HCT116 (cell line): ENCODE measurements at regions not wholly inside any gene's neighbourhood (a gene's known extent, or its start where the extent isn't known, plus 50 kb on each side); places are given as distances from the start of the nearest gene placed in this dataset.

Experiments
- POLR2A ChIP-seq: IDR thresholded peaks from 2 replicates; pipeline ENCODE4 v1.7.0; 2011; ENCODE audit warnings: borderline replicate concordance; ENCODE audit not compliant: insufficient read depth, insufficient read length; ENCODE audit errors: extremely low read depth
- POLR2AphosphoS5 ChIP-seq: IDR thresholded peaks from 2 replicates; pipeline ENCODE4 v1.6.1; 2011; ENCODE audit warnings: mild to moderate bottlenecking, low read depth, low read length, moderate library complexity
- SIN3A ChIP-seq: IDR thresholded peaks from 2 replicates; pipeline ENCODE4 v1.6.1; 2012; ENCODE audit warnings: low read depth
- SP1 ChIP-seq: IDR thresholded peaks from 2 replicates; pipeline ENCODE4 v1.6.1; 2012; ENCODE audit warnings: low read depth
- SRF ChIP-seq: IDR thresholded peaks from 2 replicates; pipeline ENCODE4 v1.6.1; 2012; ENCODE audit warnings: low read depth
- YY1 ChIP-seq: IDR thresholded peaks from 2 replicates; pipeline ENCODE4 v1.6.1; 2011; ENCODE audit warnings: low read length, low read depth, moderate library complexity, mild to moderate bottlenecking; ENCODE audit not compliant: insufficient replicate concordance; ENCODE audit errors: extremely low read depth
- TF ChIP-seq, protein P1 (sequence below): IDR thresholded peaks from 2 replicates; pipeline ENCODE4 v1.6.1; 2012; ENCODE audit warnings: low read depth
- TF ChIP-seq, protein P2 (sequence below), 3 experiments: fragments of 200-600 bp in 1 of 3; sonication (generic) in 1 of 3; IDR thresholded peaks in 2 of 3; conservative IDR thresholded peaks in 1 of 3; 2 replicates each; pipeline ENCODE4 v1.5.1; 2012 to 2017; ENCODE audit warnings: low read depth in 2 of 3, low read length in 2 of 3, antibody characterized with exemption in 1 of 3, borderline replicate concordance in 1 of 3, control low read depth in 1 of 3, mild to moderate bottlenecking in 1 of 3, mixed read lengths in 1 of 3, mixed run types in 1 of 3, moderate library complexity in 1 of 3; ENCODE audit not compliant: insufficient read depth in 1 of 3

DNA sequence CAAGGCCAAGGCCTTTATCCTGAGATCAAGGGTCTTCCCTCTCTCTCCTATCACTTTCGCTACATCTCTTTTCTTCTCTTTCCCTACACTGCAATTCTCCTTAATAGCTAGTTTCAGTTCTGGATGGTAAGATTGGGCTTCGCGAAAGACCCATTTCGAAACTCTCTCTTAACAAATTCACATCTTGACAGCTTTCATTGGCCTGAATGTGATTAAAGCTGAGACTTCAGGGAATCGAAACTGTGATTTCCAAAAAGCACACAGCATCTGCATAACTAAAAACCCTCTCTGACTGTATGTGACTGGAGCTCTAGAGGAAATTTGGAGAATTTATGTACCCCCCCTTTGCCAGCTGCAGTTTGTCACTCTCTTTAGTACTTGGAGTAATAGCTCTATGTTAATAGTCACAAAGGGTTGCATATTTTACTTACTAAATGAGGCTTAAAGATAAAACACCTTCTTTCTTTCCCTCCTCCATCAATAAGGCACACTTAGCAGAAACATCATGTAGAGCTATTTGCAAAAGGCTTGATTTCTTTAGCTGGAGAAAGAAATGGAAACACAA is 105.3 kb upstream of the FAM20A start:
- TF ChIP-seq, protein P1, sequence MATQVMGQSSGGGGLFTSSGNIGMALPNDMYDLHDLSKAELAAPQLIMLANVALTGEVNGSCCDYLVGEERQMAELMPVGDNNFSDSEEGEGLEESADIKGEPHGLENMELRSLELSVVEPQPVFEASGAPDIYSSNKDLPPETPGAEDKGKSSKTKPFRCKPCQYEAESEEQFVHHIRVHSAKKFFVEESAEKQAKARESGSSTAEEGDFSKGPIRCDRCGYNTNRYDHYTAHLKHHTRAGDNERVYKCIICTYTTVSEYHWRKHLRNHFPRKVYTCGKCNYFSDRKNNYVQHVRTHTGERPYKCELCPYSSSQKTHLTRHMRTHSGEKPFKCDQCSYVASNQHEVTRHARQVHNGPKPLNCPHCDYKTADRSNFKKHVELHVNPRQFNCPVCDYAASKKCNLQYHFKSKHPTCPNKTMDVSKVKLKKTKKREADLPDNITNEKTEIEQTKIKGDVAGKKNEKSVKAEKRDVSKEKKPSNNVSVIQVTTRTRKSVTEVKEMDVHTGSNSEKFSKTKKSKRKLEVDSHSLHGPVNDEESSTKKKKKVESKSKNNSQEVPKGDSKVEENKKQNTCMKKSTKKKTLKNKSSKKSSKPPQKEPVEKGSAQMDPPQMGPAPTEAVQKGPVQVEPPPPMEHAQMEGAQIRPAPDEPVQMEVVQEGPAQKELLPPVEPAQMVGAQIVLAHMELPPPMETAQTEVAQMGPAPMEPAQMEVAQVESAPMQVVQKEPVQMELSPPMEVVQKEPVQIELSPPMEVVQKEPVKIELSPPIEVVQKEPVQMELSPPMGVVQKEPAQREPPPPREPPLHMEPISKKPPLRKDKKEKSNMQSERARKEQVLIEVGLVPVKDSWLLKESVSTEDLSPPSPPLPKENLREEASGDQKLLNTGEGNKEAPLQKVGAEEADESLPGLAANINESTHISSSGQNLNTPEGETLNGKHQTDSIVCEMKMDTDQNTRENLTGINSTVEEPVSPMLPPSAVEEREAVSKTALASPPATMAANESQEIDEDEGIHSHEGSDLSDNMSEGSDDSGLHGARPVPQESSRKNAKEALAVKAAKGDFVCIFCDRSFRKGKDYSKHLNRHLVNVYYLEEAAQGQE, result no peak
- TF ChIP-seq SP1 (no peak), POLR2AphosphoS5 (no peak), YY1 (no peak), POLR2A (no peak), SRF (no peak), SIN3A (no peak)
- TF ChIP-seq, protein P2, sequence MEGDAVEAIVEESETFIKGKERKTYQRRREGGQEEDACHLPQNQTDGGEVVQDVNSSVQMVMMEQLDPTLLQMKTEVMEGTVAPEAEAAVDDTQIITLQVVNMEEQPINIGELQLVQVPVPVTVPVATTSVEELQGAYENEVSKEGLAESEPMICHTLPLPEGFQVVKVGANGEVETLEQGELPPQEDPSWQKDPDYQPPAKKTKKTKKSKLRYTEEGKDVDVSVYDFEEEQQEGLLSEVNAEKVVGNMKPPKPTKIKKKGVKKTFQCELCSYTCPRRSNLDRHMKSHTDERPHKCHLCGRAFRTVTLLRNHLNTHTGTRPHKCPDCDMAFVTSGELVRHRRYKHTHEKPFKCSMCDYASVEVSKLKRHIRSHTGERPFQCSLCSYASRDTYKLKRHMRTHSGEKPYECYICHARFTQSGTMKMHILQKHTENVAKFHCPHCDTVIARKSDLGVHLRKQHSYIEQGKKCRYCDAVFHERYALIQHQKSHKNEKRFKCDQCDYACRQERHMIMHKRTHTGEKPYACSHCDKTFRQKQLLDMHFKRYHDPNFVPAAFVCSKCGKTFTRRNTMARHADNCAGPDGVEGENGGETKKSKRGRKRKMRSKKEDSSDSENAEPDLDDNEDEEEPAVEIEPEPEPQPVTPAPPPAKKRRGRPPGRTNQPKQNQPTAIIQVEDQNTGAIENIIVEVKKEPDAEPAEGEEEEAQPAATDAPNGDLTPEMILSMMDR (IDR thresholded peaks at IDR 0.05 in 2 of 3, conservative IDR thresholded peaks at IDR 0.05 in 1 of 3; ENCODE audit: borderline replicate concordance in 1 of 3, insufficient read depth in 1 of 3, low read depth in 2 of 3, low read length in 2 of 3), result no peak
